Osteoblast (primary cell): ENCODE measurements at regions not wholly inside any gene's neighbourhood (a gene's known extent, or its start where the extent isn't known, plus 50 kb on each side); places are given as distances from the start of the nearest gene placed in this dataset.

Experiments
- DNase-seq: peaks from one replicate; pipeline ENCODE4 v3.0.0; 2011; ENCODE audit warnings: low spot score, mixed read lengths; ENCODE audit not compliant: insufficient read length; ENCODE audit errors: missing footprints
- H2AFZ ChIP-seq: 2 replicates; pipeline ENCODE4 v1.6.0; 2011; ENCODE audit warnings: mild to moderate bottlenecking, low read length
- H3K27ac ChIP-seq: 2 replicates; pipeline ENCODE4 v1.5.1; 2011; ENCODE audit warnings: mild to moderate bottlenecking, low read depth, low read length, moderate library complexity
- H3K27me3 ChIP-seq: 2 replicates; pipeline ENCODE4 v1.6.0; 2012; ENCODE audit warnings: mild to moderate bottlenecking, control low read depth, inconsistent platforms, low read length, moderate library complexity; ENCODE audit not compliant: insufficient read depth
- H3K36me3 ChIP-seq: 2 replicates; pipeline ENCODE4 v1.5.1; 2011; ENCODE audit warnings: mild to moderate bottlenecking, low read length, control low read depth, moderate library complexity; ENCODE audit not compliant: insufficient read depth
- H3K4me1 ChIP-seq: 2 replicates; pipeline ENCODE4 v1.5.1; 2011; ENCODE audit warnings: mild to moderate bottlenecking, low read length, control low read depth, moderate library complexity; ENCODE audit not compliant: insufficient read depth
- H3K4me2 ChIP-seq: 2 replicates; pipeline ENCODE4 v1.6.0; 2011; ENCODE audit warnings: mild to moderate bottlenecking, low read length; ENCODE audit not compliant: insufficient read depth
- H3K4me3 ChIP-seq: fragments of 200-600 bp; sonication (generic); 3 replicates; pipeline ENCODE4 v1.5.1; 2012; ENCODE audit warnings: mild to moderate bottlenecking, low read length, inconsistent platforms; ENCODE audit not compliant: insufficient read depth
- H3K79me2 ChIP-seq: 2 replicates; pipeline ENCODE4 v1.6.0; 2012; ENCODE audit warnings: mild to moderate bottlenecking, low read length, control low read depth, inconsistent platforms; ENCODE audit not compliant: insufficient read depth
- H3K9me3 ChIP-seq: 2 replicates; pipeline ENCODE4 v1.5.1; 2011; ENCODE audit warnings: low read depth, low read length, control low read depth
- H4K20me1 ChIP-seq: 2 replicates; pipeline ENCODE4 v1.6.0; 2012; ENCODE audit warnings: mild to moderate bottlenecking, low read length, control low read depth; ENCODE audit not compliant: insufficient read depth
- TF ChIP-seq, protein P1 (sequence below): IDR thresholded peaks from 2 replicates; pipeline ENCODE4 v1.5.1; 2011; ENCODE audit warnings: mild to moderate bottlenecking, low read depth, low read length, moderate library complexity; ENCODE audit errors: extremely low read depth

DNA sequence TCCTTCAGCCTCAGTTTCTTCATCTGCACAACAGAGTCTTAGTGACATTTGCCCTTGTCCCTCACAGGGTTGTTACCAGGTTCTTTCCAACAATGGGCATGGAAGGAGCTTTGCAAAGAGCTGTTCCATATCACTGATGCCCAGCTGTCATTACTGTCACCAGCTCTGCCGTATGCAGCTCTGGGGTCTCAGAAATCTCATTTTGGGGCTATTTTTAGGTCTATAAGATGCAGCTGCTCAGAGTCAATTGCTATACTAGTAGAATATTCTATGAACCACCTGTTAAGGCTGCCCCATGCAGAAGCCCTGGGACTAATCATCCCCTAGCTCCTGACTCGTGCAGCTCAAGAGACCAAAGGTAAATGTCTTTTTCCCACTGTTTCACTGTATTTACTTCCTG lies 105.1 kb upstream of the TNPO1 start:
- Histone ChIP-seq H3K79me2 (no peaks in the 10 kb centered on the region), H3K4me2 (no peak overlapping the region), H3K4me1 (no peaks in the 10 kb centered on the region), H3K27me3 (peaks cover 7% of the 10 kb centered on the region), H3K27ac (no peak overlapping the region), H4K20me1 (no peaks in the 10 kb centered on the region), H2AFZ (no peak overlapping the region), H3K9me3 (no peaks in the 10 kb centered on the region), H3K4me3 (no peak overlapping the region), H3K36me3 (no peaks in the 10 kb centered on the region)
- TF ChIP-seq, protein P1, sequence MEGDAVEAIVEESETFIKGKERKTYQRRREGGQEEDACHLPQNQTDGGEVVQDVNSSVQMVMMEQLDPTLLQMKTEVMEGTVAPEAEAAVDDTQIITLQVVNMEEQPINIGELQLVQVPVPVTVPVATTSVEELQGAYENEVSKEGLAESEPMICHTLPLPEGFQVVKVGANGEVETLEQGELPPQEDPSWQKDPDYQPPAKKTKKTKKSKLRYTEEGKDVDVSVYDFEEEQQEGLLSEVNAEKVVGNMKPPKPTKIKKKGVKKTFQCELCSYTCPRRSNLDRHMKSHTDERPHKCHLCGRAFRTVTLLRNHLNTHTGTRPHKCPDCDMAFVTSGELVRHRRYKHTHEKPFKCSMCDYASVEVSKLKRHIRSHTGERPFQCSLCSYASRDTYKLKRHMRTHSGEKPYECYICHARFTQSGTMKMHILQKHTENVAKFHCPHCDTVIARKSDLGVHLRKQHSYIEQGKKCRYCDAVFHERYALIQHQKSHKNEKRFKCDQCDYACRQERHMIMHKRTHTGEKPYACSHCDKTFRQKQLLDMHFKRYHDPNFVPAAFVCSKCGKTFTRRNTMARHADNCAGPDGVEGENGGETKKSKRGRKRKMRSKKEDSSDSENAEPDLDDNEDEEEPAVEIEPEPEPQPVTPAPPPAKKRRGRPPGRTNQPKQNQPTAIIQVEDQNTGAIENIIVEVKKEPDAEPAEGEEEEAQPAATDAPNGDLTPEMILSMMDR, result no peak
- no peak for DNase-seq

DNA sequence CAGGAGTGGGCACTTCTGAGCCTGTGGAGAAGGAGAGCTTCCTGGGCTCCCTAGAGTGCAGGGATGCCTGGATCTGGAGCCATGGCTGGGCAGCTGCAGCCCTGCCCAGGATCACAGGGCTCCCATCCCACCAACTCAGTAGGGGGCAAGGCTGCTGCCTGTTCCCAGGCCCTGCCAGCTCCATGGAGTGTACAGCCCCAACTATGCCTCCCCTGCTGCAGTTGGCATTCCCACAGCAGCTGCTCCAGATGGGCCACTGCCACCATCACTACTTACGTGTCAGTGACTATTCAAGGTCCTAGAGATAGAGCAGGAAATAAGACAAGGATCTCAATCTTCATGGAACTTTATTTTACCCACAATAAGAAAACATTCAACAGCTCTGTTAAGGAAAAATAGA lies 107.1 kb upstream of the TNPO1 start:
- no peaks in the 10 kb centered on the region for H3K36me3 ChIP-seq
- DNase-seq, result no peak
- H4K20me1 ChIP-seq, result no peaks in the 10 kb centered on the region
- H3K79me2 ChIP-seq, result no peaks in the 10 kb centered on the region
- H3K9me3 ChIP-seq, result no peaks in the 10 kb centered on the region
- no peak overlapping the region for H3K4me2 ChIP-seq
- H3K4me1 ChIP-seq, result no peaks in the 10 kb centered on the region
- H3K4me3 ChIP-seq, result no peak overlapping the region
- no peak overlapping the region for H3K27ac ChIP-seq
- TF ChIP-seq, protein P1, result no peak
- peaks cover 7% of the 10 kb centered on the region for H3K27me3 ChIP-seq
- no peak overlapping the region for H2AFZ ChIP-seq

DNA sequence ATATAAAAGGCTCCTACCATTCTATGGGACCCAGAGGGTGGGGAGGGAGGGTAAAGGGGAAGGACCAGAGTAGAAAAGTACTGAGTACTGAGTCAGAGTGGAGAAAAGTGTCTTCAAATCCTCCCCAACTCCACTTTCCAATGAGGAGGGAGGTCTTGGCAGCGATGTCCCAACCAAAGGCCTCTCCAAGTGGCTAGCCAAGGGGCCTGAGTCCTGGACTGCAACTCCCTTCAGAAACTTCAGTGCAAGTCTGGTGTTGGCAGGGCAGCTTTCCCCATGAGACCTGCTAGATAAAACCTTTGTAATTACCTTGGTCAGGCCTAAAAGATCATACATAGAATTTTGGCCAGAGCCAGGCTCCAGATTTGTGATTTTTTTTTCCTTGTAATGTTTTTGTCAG lies 111.3 kb upstream of the TNPO1 start:
- H3K9me3 ChIP-seq, result no peaks in the 10 kb centered on the region
- TF ChIP-seq, protein P1, result no peak
- H3K27ac ChIP-seq, result no peak overlapping the region
- no peaks in the 10 kb centered on the region for H3K36me3 ChIP-seq
- H3K79me2 ChIP-seq, result no peaks in the 10 kb centered on the region
- no peak overlapping the region for H3K4me3 ChIP-seq
- H4K20me1 ChIP-seq, result no peaks in the 10 kb centered on the region
- DNase-seq, result no peak
- peaks cover 5% of the 10 kb centered on the region for H3K27me3 ChIP-seq
- no peak overlapping the region for H2AFZ ChIP-seq
- no peak overlapping the region for H3K4me2 ChIP-seq
- no peaks in the 10 kb centered on the region for H3K4me1 ChIP-seq

DNA sequence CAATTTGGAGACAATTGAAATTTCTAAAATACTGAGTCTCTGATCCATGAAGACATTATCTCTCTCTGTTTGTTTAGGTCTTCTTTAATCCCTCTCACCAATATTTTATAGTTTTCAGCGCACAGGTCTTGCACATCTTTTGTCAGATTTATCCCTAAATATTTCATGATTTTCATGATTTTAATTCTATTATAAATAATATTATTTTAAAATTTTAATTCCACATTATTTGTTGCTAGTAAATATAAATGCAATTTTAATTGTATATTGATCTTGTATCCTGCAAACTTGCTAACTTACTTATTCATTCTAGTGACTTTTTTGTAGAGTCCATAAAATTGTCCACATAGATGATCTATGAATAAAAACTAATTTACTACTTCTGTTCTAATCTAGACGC lies 112.6 kb upstream of the TNPO1 start:
- Histone ChIP-seq H3K27me3 (peaks cover 5% of the 10 kb centered on the region), H3K36me3 (no peaks in the 10 kb centered on the region), H3K27ac (no peak overlapping the region), H3K9me3 (no peaks in the 10 kb centered on the region), H4K20me1 (no peaks in the 10 kb centered on the region), H2AFZ (no peak overlapping the region), H3K79me2 (no peaks in the 10 kb centered on the region), H3K4me3 (no peak overlapping the region), H3K4me1 (no peaks in the 10 kb centered on the region), H3K4me2 (no peak overlapping the region)
- TF ChIP-seq, protein P1, result no peak
- no peak for DNase-seq
